ENCODE measurements at regions not wholly inside any gene's neighbourhood (a gene's known extent, or its start where the extent isn't known, plus 50 kb on each side); places are given as distances from the start of the nearest gene placed in this dataset.
"Not testable (repeated sequence)": the region's sequence is repeated elsewhere in the genome, so short reads cannot be mapped to it uniquely, and the experiment has no call there.

- ChIA-PET CTCF (interaction anchor here (0.9 to 1.3 kb wide), 3 partner anchors 13 to 21 kb away, joined by 3 to 4 read pairs (median 3); no protein-coding TSS in a partner anchor), POLR2A (interaction anchor here (0.6 kb wide), 1 partner anchor 1447 kb away, joined by 3 read pairs; no protein-coding TSS in a partner anchor)
- TF ChIP-seq CTCF (IDR thresholded peaks at IDR 0.05; ENCODE audit: control extremely low read depth, extremely low read depth, low read depth, missing control alignments), result no peak
- no peak for DNase-seq (ENCODE audit: extremely low spot score)
Measured at GRCh38 chr13:99087954-99088491, 110.2 kb upstream of the DOCK9 start.

- no peak for TF ChIP-seq CTCF (IDR thresholded peaks at IDR 0.05; ENCODE audit: control extremely low read depth, extremely low read depth, low read depth, missing control alignments)
- POLR2A ChIA-PET, result no interaction called here
- DNase-seq (ENCODE audit: extremely low spot score), result no peak
- CTCF ChIA-PET, result interaction anchor here (0.7 to 1.4 kb wide), 4 partner anchors 11 to 219 kb away, joined by 3 to 5 read pairs (median 3); no protein-coding TSS in a partner anchor
Measured at GRCh38 chr13:99093997-99094396, 106.7 kb upstream of the UBAC2 start.

- POLR2A ChIA-PET; DNase-seq (ENCODE audit: extremely low spot score): not testable (repeated sequence)
- CTCF ChIA-PET, result interaction anchor here (1.6 kb wide), 1 partner anchor 13 kb away, joined by 4 read pairs; no protein-coding TSS in a partner anchor
Measured at GRCh38 chr13:99101831-99102230, 98.8 kb upstream of the UBAC2 start.

- POLR2A ChIA-PET, result no interaction called here
- TF ChIP-seq CTCF (IDR thresholded peaks at IDR 0.05; ENCODE audit: control extremely low read depth, extremely low read depth, low read depth, missing control alignments), result no peak
- no peak for DNase-seq (ENCODE audit: extremely low spot score)
- CTCF ChIA-PET, result no interaction called here
Measured at GRCh38 chr13:99103536-99103935, 97.1 kb upstream of the UBAC2 start.

GRCh38 chr13:99104396-99104795, 96.3 kb upstream of the UBAC2 start:
- TF ChIP-seq CTCF (IDR thresholded peaks at IDR 0.05; ENCODE audit: control extremely low read depth, extremely low read depth, low read depth, missing control alignments), result no peak
- POLR2A ChIA-PET, result no interaction called here
- CTCF ChIA-PET, result no interaction called here
- no peak for DNase-seq (ENCODE audit: extremely low spot score)

- CTCF ChIA-PET, result no interaction called here
- no peak for TF ChIP-seq CTCF (IDR thresholded peaks at IDR 0.05; ENCODE audit: control extremely low read depth, extremely low read depth, low read depth, missing control alignments)
- DNase-seq (ENCODE audit: extremely low spot score), result no peak
- POLR2A ChIA-PET, result no interaction called here
Measured at GRCh38 chr13:99105160-99105559, 95.5 kb upstream of the UBAC2 start.

- CTCF ChIA-PET, result no interaction called here
- no peak for TF ChIP-seq CTCF (IDR thresholded peaks at IDR 0.05; ENCODE audit: control extremely low read depth, extremely low read depth, low read depth, missing control alignments)
- DNase-seq (ENCODE audit: extremely low spot score), result no peak
- POLR2A ChIA-PET, result no interaction called here
Measured at GRCh38 chr13:99113351-99113750, 87.3 kb upstream of the UBAC2 start.
